ENCODE measurements at regions not wholly inside any gene's neighbourhood (a gene's known extent, or its start where the extent isn't known, plus 50 kb on each side); places are given as distances from the start of the nearest gene placed in this dataset.

- TF ChIP-seq CTCF (IDR thresholded peaks at IDR 0.05) (no peak), BHLHE40 (IDR thresholded peaks at IDR 0.05; ENCODE audit: low read depth, low read length) (no peak), REST (IDR thresholded peaks at IDR 0.05) (no peak), RFX5 (IDR thresholded peaks at IDR 0.05) (no peak), POLR2A (IDR thresholded peaks at IDR 0.05; ENCODE audit: low read length) (no peak), SREBF2 (IDR thresholded peaks at IDR 0.05) (no peak), MAX (IDR thresholded peaks at IDR 0.05) (no peak), ZFP36 (IDR thresholded peaks at IDR 0.05; ENCODE audit: borderline replicate concordance, partially characterized antibody) (no peak), EP300 (IDR thresholded peaks at IDR 0.05) (no peak), RARB (CRISPR knock-in tag; IDR thresholded peaks at IDR 0.05) (no peak)
These were observed 602.2 kb upstream of the NOX3 start for GRCh38 chr6:156057869-156058268.

Measured in A549 (cell line).